Neuronal stem cell (in vitro differentiated cells): ENCODE measurements at regions not wholly inside any gene's neighbourhood (a gene's known extent, or its start where the extent isn't known, plus 50 kb on each side); places are given as distances from the start of the nearest gene placed in this dataset.

Experiments
- DNase-seq: peaks from one replicate; pipeline ENCODE4 v3.0.0-alpha.2; 2013; ENCODE audit warnings: low spot score
- H2AFZ ChIP-seq: one replicate; pipeline ENCODE4 v1.6.1; 2013; ENCODE audit warnings: mild to moderate bottlenecking, low read length, inconsistent platforms
- H2AK5ac ChIP-seq: 2 replicates; pipeline ENCODE4 v1.6.1; 2013; ENCODE audit warnings: low read depth, mild to moderate bottlenecking, inconsistent platforms, low read length, moderate library complexity, mixed read lengths
- H2BK120ac ChIP-seq: 2 replicates; pipeline ENCODE4 v1.6.1; 2013; ENCODE audit warnings: low read depth, mild to moderate bottlenecking, inconsistent platforms, low read length, moderate library complexity, mixed read lengths
- H2BK12ac ChIP-seq: one replicate; pipeline ENCODE4 v1.6.1; 2013; ENCODE audit warnings: low read length, inconsistent platforms
- H2BK15ac ChIP-seq: 2 replicates; pipeline ENCODE4 v1.6.1; 2013; ENCODE audit warnings: mild to moderate bottlenecking, low read length, inconsistent platforms, mixed read lengths
- H2BK5ac ChIP-seq: one replicate; pipeline ENCODE4 v1.6.1; 2013; ENCODE audit warnings: inconsistent platforms, mild to moderate bottlenecking, low read length, moderate library complexity
- H3K14ac ChIP-seq: one replicate; pipeline ENCODE4 v1.6.1; 2013; ENCODE audit warnings: low read length, inconsistent platforms
- H3K18ac ChIP-seq: 2 replicates; pipeline ENCODE4 v1.6.1; 2013; ENCODE audit warnings: low read length, inconsistent platforms
- H3K23ac ChIP-seq: 2 replicates; pipeline ENCODE4 v1.6.1; 2013; ENCODE audit warnings: low read depth, mild to moderate bottlenecking, mixed read lengths, low read length, inconsistent platforms; ENCODE audit not compliant: poor library complexity
- H3K27ac ChIP-seq: replicated peaks from 3 replicates; pipeline ENCODE4 v1.5.1; 2013; ENCODE audit warnings: low read length, inconsistent platforms
- H3K27me3 ChIP-seq, 3 experiments: 2 replicates each; pipeline ENCODE4 v1.6.1; 2013; ENCODE audit warnings: low read length in 3 of 3, mild to moderate bottlenecking in 2 of 3, inconsistent platforms in 1 of 3, low read depth in 1 of 3, mixed read lengths in 1 of 3, moderate library complexity in 1 of 3; ENCODE audit not compliant: control insufficient read depth in 3 of 3, insufficient read depth in 3 of 3
- H3K36me3 ChIP-seq, 2 donors: replicated peaks in 1 of 2; 2 replicates each; pipeline ENCODE4 v1.6.1; 2013; ENCODE audit warnings: low read length in 2 of 2; ENCODE audit not compliant: control insufficient read depth in 2 of 2, insufficient read depth in 2 of 2
- H3K4ac ChIP-seq: 2 replicates; pipeline ENCODE4 v1.6.1; 2013; ENCODE audit warnings: inconsistent platforms, mild to moderate bottlenecking, low read length, moderate library complexity
- H3K4me1 ChIP-seq, 2 donors: 1 replicate in 1 of 2; 2 replicates in 1 of 2; pipeline ENCODE4 v1.6.1; 2013; ENCODE audit warnings: low read length in 2 of 2, low read depth in 1 of 2; ENCODE audit not compliant: control insufficient read depth in 2 of 2, insufficient read depth in 1 of 2
- H3K4me2 ChIP-seq: one replicate; pipeline ENCODE4 v1.6.1; 2013; ENCODE audit warnings: mild to moderate bottlenecking, low read length, inconsistent platforms; ENCODE audit not compliant: insufficient read depth, poor library complexity, severe bottlenecking
- H3K4me3 ChIP-seq, 2 donors: 2 replicates each; pipeline ENCODE4 v1.5.1; 2013; ENCODE audit warnings: low read length in 2 of 2, mild to moderate bottlenecking in 2 of 2, inconsistent platforms in 1 of 2, moderate library complexity in 1 of 2
- H3K79me1 ChIP-seq: one replicate; pipeline ENCODE4 v1.6.1; 2013; ENCODE audit warnings: low read depth, mild to moderate bottlenecking, inconsistent platforms, low read length, moderate library complexity
- H3K9ac ChIP-seq: one replicate; pipeline ENCODE4 v1.6.1; 2013; ENCODE audit warnings: mild to moderate bottlenecking, low read depth, low read length, inconsistent platforms; ENCODE audit not compliant: poor library complexity
- H3K9me3 ChIP-seq, 2 donors: replicated peaks in 1 of 2; 2 replicates each; pipeline versions ENCODE3 to v1.6.1; 2013; ENCODE audit warnings: low read length in 2 of 2, mild to moderate bottlenecking in 2 of 2, inconsistent platforms in 1 of 2, low read depth in 1 of 2, mixed read lengths in 1 of 2, moderate library complexity in 1 of 2; ENCODE audit not compliant: control insufficient read depth in 2 of 2, insufficient read depth in 1 of 2
- H4K8ac ChIP-seq: one replicate; pipeline ENCODE4 v1.6.1; 2013; ENCODE audit warnings: low read depth, mild to moderate bottlenecking, inconsistent platforms, low read length, moderate library complexity
- H4K91ac ChIP-seq: one replicate; pipeline ENCODE4 v1.6.1; 2013; ENCODE audit warnings: low read length, low read depth, mild to moderate bottlenecking, inconsistent platforms; ENCODE audit not compliant: poor library complexity
- WGBS, 2 donors: extraction: QIAGEN DNeasy Blood & Tissue Kit; methylation state at CpG; one replicate each; pipeline ENCODE4 v1.1.7; 2013; ENCODE audit warnings: missing lambda C conversion rate in 2 of 2, mixed read lengths in 1 of 2; ENCODE audit not compliant: insufficient read length in 2 of 2, insufficient replicate concordance in 1 of 2; ENCODE audit errors: extremely low coverage in 2 of 2; 5-methylcytosine and 5-hydroxymethylcytosine counted together

DNA sequence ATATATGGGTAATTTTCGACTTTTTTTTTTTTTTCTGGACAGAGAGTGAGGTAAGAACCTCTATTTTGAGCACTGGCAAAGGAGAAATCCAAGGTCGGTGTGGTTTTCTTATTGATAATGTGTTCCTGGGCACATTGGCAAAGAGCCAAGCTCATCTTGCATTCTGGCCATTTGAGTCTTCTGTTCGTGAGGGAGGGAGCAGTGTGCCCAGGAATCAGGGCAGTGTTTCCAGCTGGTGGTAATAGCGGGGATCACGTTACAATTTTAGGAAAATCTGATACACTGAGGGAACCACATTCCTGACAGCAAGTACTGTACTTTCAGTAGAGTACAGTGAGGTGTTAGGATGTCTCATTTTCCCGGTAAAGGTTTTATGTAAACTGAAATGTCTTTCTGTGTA, 442.3 kb upstream of the MAP3K7 start:
- H2BK120ac ChIP-seq: no peak overlapping the region
- DNase-seq: no peak
- no peak overlapping the region for H2AFZ ChIP-seq
- no peak overlapping the region for H3K4ac ChIP-seq
- no peak overlapping the region for H3K14ac ChIP-seq
- H3K36me3 ChIP-seq: no peaks in the 10 kb centered on the region
- H2AK5ac ChIP-seq: no peak overlapping the region
- H2BK5ac ChIP-seq: no peak overlapping the region
- no peaks in the 10 kb centered on the region for H3K79me1 ChIP-seq
- H3K23ac ChIP-seq: no peak overlapping the region
- no peak overlapping the region for H3K4me2 ChIP-seq
- H3K9ac ChIP-seq: no peak overlapping the region
- no peak overlapping the region for H4K8ac ChIP-seq
- no peak overlapping the region for H2BK15ac ChIP-seq
- H4K91ac ChIP-seq: no peak overlapping the region
- H3K4me1 ChIP-seq: no peaks in the 10 kb centered on the region
- H2BK12ac ChIP-seq: no peak overlapping the region
- H3K27ac ChIP-seq: no peak overlapping the region
- H3K27me3 ChIP-seq: no peaks in the 10 kb centered on the region
- no peaks in the 10 kb centered on the region for H3K9me3 ChIP-seq
- WGBS, 2 donors: no CpG with 5 or more reads among the region's 6 CpGs
- no peak overlapping the region for H3K18ac ChIP-seq
- no peak overlapping the region for H3K4me3 ChIP-seq

- Histone ChIP-seq H2BK5ac (no peak overlapping the region), H3K18ac (no peak overlapping the region), H3K27ac (no peak overlapping the region), H3K23ac (no peak overlapping the region), H2BK120ac (no peak overlapping the region), H2BK15ac (no peak overlapping the region), H4K8ac (no peak overlapping the region), H3K9me3 (no peaks in the 10 kb centered on the region), H3K4ac (no peak overlapping the region), H2BK12ac (no peak overlapping the region), H3K9ac (no peak overlapping the region), H3K14ac (no peak overlapping the region), H3K36me3 (no peaks in the 10 kb centered on the region), H3K4me3 (no peak overlapping the region), H3K79me1 (no peaks in the 10 kb centered on the region), H2AFZ (no peak overlapping the region), H3K4me2 (no peak overlapping the region), H4K91ac (no peak overlapping the region), H2AK5ac (no peak overlapping the region), H3K27me3 (peaks cover 0 to 1% (median 0%) of the 10 kb centered on the region in 3 experiments), H3K4me1 (peaks cover 0 to 2% of the 10 kb centered on the region in 2 donors)
- DNase-seq: no peak
Measured at GRCh38 chr6:91023529-91023928, 436.7 kb upstream of the MAP3K7 start.

GRCh38 chr6:91020744-91021143, 433.9 kb upstream of the MAP3K7 start:
- H2BK12ac ChIP-seq: no peak overlapping the region
- no peak overlapping the region for H2AK5ac ChIP-seq
- no peak overlapping the region for H3K18ac ChIP-seq
- H3K27me3 ChIP-seq: peaks cover 0 to 1% (median 0%) of the 10 kb centered on the region in 3 experiments
- no peak overlapping the region for H3K9ac ChIP-seq
- H3K4me1 ChIP-seq: peaks cover 0 to 2% of the 10 kb centered on the region in 2 donors
- no peaks in the 10 kb centered on the region for H3K9me3 ChIP-seq
- no peak overlapping the region for H2BK5ac ChIP-seq
- H4K91ac ChIP-seq: no peak overlapping the region
- no peak for DNase-seq
- no peak overlapping the region for H3K4me2 ChIP-seq
- no peaks in the 10 kb centered on the region for H3K79me1 ChIP-seq
- H3K23ac ChIP-seq: no peak overlapping the region
- no peaks in the 10 kb centered on the region for H3K36me3 ChIP-seq
- no peak overlapping the region for H3K14ac ChIP-seq
- no peak overlapping the region for H3K4me3 ChIP-seq
- no peak overlapping the region for H3K4ac ChIP-seq
- no peak overlapping the region for H4K8ac ChIP-seq
- H2BK15ac ChIP-seq: no peak overlapping the region
- no CpG with 5 or more reads among the region's 1 CpG for WGBS, 2 donors
- no peak overlapping the region for H2BK120ac ChIP-seq
- H3K27ac ChIP-seq: no peak overlapping the region
- no peak overlapping the region for H2AFZ ChIP-seq

GRCh38 chr6:91018586-91018985, 431.7 kb upstream of the MAP3K7 start:
- H3K18ac ChIP-seq: no peak overlapping the region
- H3K14ac ChIP-seq: no peak overlapping the region
- H3K23ac ChIP-seq: no peak overlapping the region
- H4K91ac ChIP-seq: no peak overlapping the region
- no peak overlapping the region for H3K4me3 ChIP-seq
- no peak overlapping the region for H2BK120ac ChIP-seq
- H2AFZ ChIP-seq: no peak overlapping the region
- H3K27ac ChIP-seq: no peak overlapping the region
- H3K4me1 ChIP-seq: peaks cover 0 to 2% of the 10 kb centered on the region in 2 donors
- WGBS, 2 donors: no CpG with 5 or more reads among the region's 3 CpGs
- no peak overlapping the region for H3K9ac ChIP-seq
- H3K27me3 ChIP-seq: peaks cover 0 to 1% (median 0%) of the 10 kb centered on the region in 3 experiments
- no peak for DNase-seq
- no peaks in the 10 kb centered on the region for H3K36me3 ChIP-seq
- no peaks in the 10 kb centered on the region for H3K79me1 ChIP-seq
- no peak overlapping the region for H2AK5ac ChIP-seq
- H3K9me3 ChIP-seq: no peaks in the 10 kb centered on the region
- H4K8ac ChIP-seq: no peak overlapping the region
- H3K4me2 ChIP-seq: no peak overlapping the region
- no peak overlapping the region for H3K4ac ChIP-seq
- H2BK15ac ChIP-seq: no peak overlapping the region
- H2BK12ac ChIP-seq: no peak overlapping the region
- no peak overlapping the region for H2BK5ac ChIP-seq
